ENCODE measurements at regions not wholly inside any gene's neighbourhood (a gene's known extent, or its start where the extent isn't known, plus 50 kb on each side); places are given as distances from the start of the nearest gene placed in this dataset.

DNA sequence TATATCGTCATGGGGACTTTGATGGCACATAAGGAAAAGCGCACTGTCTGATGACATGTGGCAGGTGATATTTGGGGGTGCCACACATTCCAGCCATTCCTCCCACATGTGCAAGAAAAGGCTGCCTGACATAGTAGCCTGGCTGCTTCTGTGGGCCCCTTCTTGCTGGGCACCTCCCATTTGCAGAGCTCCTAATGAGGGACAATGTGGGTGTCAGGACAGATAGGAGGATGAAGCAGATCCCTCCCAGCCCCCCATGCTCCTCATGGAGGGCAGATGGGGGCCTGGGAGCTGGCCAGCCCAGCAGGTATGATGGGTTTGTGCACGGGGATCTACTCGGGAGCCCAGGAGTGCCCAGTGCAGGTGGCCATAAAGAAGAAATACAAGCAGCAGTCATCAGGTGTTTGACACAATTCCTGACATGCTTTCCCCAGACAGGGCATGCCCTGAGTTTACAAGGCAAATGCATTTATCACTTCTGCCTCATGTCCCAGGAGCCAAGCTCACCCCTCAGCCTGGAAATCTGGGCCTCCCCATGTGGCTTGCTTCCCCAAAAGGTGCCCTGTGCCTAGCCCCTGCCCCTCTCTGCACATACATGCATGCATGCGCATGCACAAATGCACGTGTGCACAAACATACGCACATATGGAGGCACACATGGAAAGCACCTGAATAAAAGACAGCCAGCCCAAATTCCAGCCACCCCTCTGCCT lies 260.6 kb upstream of the RPL38 start:
- TF ChIP-seq, protein P1, sequence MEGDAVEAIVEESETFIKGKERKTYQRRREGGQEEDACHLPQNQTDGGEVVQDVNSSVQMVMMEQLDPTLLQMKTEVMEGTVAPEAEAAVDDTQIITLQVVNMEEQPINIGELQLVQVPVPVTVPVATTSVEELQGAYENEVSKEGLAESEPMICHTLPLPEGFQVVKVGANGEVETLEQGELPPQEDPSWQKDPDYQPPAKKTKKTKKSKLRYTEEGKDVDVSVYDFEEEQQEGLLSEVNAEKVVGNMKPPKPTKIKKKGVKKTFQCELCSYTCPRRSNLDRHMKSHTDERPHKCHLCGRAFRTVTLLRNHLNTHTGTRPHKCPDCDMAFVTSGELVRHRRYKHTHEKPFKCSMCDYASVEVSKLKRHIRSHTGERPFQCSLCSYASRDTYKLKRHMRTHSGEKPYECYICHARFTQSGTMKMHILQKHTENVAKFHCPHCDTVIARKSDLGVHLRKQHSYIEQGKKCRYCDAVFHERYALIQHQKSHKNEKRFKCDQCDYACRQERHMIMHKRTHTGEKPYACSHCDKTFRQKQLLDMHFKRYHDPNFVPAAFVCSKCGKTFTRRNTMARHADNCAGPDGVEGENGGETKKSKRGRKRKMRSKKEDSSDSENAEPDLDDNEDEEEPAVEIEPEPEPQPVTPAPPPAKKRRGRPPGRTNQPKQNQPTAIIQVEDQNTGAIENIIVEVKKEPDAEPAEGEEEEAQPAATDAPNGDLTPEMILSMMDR (IDR thresholded peaks at IDR 0.05; ENCODE audit: control extremely low read depth, extremely low read depth, low read depth, missing control alignments) = no peak
- POLR2A ChIA-PET = no interaction called here
- DNase-seq (ENCODE audit: extremely low spot score) = no peak
- CTCF ChIA-PET = no interaction called here

DNA sequence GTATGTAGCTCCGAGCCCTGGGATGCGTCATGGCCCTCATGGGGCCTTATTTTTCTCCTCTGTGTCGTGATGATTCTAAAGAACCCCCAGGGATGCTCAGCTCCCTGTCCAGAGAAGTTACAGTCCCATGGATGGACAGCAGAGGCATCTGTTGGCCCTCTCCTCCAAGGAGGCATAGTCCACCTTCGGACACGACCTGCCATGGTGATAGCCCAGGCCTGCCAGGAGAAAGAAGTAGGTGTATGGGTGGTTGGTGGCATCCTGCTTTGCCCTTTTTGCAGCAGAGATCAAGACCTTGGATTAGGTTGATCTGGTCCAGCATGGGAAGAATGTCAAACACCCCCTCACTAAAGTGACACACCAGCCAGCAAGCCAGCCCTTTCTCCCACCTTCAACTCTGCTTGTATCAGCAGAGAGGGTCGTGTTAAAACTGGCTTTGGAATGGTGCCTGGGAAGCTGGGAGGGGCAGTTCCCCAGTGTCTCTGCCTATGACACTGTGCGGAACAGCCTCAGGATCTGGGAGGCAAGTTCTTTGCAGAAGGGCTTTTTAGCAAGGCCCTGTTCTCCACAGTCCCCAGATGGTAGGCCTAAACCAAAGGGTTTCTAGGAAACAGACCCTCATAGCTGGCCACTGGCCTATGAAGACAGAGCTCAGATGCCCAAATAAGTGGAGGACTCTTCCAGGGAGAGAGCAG lies 259.9 kb upstream of the RPL38 start:
- TF ChIP-seq, protein P1 (IDR thresholded peaks at IDR 0.05; ENCODE audit: control extremely low read depth, extremely low read depth, low read depth, missing control alignments) = no peak
- no peak for DNase-seq (ENCODE audit: extremely low spot score)
- ChIA-PET CTCF (no interaction called here), POLR2A (no interaction called here)

DNA sequence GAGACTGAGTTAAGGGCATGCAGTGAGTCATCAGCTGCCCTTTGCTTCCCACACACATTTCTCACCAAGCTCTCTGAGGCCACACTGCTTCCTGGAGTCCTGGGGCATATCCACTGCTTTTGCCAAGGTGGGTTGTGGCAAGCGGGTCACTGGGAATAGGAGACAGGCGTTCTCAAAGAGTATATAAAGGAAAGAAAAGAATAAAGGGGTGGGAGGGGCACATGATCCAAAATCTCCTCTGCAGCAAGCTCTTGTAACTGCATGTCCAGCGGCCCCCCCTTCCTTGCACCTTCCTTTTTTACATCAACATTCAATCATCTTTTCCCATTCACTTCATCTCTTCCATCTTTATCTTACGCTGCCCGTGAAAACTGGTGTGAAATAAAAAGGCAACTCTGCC lies 259.1 kb upstream of the RPL38 start:
- ChIA-PET POLR2A (no interaction called here), CTCF (no interaction called here)
- no peak for DNase-seq (ENCODE audit: extremely low spot score)
- TF ChIP-seq, protein P1 (IDR thresholded peaks at IDR 0.05; ENCODE audit: control extremely low read depth, extremely low read depth, low read depth, missing control alignments) = no peak

DNA sequence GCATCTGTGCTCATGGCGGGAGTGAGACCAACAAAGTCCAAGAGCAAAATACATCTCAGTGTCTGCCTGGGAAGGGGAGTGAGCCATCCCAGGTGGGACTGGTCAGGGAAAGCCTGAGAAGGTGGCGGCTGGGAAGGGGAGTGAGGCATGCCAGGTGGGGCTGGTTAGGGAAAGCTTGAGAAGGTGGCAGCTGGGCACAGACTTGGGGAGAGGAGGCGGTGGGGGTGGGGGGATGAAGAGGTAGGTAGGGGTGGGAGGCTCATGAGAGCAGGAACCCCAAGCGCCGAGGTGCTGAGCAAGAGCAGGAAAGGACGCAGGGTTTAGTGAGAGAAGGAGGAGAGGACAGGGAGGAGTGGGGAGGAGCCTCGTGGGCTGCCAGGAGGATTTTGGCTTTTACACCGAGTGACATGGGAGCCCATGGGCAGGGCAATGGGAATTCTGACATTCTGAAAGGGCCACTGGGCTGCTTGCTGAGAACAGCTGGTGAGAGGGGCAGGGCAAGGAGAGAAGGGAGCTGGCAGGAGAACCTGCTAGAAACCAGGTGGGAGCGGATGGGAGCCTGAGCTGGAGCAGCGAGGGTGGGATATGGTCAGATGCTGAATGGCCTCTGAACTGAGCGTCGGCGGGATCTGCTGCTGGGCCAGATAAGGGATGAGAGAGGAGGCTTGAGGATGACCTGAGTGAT lies 256.1 kb upstream of the RPL38 start:
- CTCF ChIA-PET = no interaction called here
- TF ChIP-seq, protein P1 (IDR thresholded peaks at IDR 0.05; ENCODE audit: control extremely low read depth, extremely low read depth, low read depth, missing control alignments) = no peak
- POLR2A ChIA-PET = no interaction called here
- DNase-seq (ENCODE audit: extremely low spot score) = no peak

DNA sequence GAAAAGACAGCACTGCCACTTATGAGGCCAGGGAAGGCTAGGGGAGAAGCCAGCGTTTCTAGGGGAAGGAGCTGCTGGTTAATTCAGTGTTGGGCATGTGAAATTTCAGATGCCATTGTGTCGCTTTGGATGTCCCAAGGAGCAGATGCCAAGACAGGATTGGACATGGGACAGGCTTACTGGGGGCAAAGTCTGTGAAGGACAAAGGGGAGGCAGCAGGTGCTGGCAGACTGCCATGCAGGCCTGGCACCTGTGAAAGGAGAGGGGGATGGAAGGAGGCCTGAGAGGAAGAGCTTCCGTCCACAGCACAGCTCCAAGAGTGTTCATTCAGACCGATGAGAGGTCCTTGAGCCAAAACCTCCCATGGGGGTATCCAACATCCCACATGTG lies 255.5 kb upstream of the RPL38 start:
- ChIA-PET CTCF (no interaction called here), POLR2A (no interaction called here)
- TF ChIP-seq, protein P1 (IDR thresholded peaks at IDR 0.05; ENCODE audit: control extremely low read depth, extremely low read depth, low read depth, missing control alignments) = no peak
- DNase-seq (ENCODE audit: extremely low spot score) = no peak

DNA sequence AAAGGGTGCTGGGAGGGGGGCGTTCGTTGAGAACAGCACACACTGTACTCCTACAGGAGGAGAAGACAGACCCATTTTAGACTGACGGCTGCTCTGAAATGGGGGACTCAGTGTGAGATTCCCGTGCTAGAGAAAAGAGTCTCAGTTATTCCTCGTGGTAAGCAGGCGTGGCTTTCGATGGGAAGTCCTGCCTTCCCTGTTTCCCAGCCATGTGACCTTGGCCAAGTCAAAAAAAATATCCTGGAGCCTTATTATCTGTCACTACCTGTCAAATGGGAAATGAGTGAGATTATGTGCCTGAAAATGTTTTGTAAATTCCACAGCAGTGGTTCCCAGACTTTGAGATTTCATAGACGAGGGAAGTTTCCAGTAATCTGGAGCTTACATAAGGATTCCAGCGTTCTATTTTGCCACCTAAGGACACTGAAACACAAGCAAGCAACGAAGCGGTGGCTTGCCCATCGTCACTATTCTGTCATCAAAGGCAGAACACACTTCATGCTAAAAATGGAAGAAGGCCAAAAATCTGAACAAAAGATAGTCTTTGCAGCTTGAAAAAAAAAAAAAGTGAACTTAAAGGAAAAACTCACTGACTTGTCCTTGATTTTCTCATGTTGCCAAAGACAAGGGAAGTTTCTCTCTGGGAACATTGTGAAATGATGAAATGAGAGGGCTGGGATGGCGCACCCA lies 253.4 kb upstream of the RPL38 start:
- ChIA-PET POLR2A (no interaction called here), CTCF (interaction anchor here (0.8 to 1.2 kb wide), 2 partner anchors 18 to 516 kb away, joined by 3 to 4 read pairs; no protein-coding TSS in a partner anchor)
- no peak for DNase-seq (ENCODE audit: extremely low spot score)
- TF ChIP-seq, protein P1 (IDR thresholded peaks at IDR 0.05; ENCODE audit: control extremely low read depth, extremely low read depth, low read depth, missing control alignments) = no peak

Data from GM10248 (cell line).